Skin epidermis (tissue), 12 donors: ENCODE measurements at regions not wholly inside any gene's neighbourhood (a gene's known extent, or its start where the extent isn't known, plus 50 kb on each side); places are given as distances from the start of the nearest gene placed in this dataset.
"Not testable (repeated sequence)": the region's sequence is repeated elsewhere in the genome, so short reads cannot be mapped to it uniquely, and the experiment has no call there.

Experiments used
- H3K27ac ChIP-seq, 21 experiments: fragments of 200-600 bp; sonication (generic) in 11 of 21; one replicate each; pipeline ENCODE4 v1.5.0; 2020; ENCODE audit warnings: mild to moderate bottlenecking in 3 of 21, inconsistent platforms in 2 of 21, moderate library complexity in 2 of 21
- H3K4me3 ChIP-seq, 7 experiments: fragments of 200-600 bp; sonication (generic) in 2 of 7; one replicate each; pipeline ENCODE4 v1.5.0; 2020; ENCODE audit warnings: inconsistent platforms in 2 of 7, mild to moderate bottlenecking in 2 of 7, moderate library complexity in 1 of 7

DNA sequence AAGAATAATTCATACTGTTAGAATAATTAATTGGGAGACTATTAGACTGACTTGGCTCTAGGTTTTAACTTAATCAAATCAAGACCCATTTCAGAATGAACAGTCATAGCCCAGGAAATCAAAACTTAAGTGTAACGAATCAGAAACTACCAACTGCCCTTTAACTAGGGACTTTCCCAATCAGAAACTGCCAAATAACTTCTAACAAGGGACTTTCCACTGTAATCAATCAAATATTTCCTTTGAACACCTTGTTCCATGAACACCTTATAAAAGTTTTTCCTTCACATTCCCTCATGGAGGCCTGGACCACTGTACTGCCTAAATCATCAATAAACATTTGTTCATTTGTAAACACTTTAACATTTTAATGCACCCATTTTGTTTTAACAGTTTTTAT lies 1054.7 kb upstream of the TMPRSS15 start:
- no peak overlapping the region for H3K4me3 ChIP-seq
- no peak overlapping the region for H3K27ac ChIP-seq

GRCh38 chr21:19461481-19462205 lies 1058.1 kb upstream of the TMPRSS15 start:
- no peak overlapping the region for H3K4me3 ChIP-seq
- H3K27ac ChIP-seq: no peak overlapping the region

GRCh38 chr21:19463966-19464365 lies 1060.4 kb upstream of the TMPRSS15 start:
- Histone ChIP-seq H3K27ac (no peak overlapping the region), H3K4me3 (no peak overlapping the region)

GRCh38 chr21:19468991-19469715 lies 1065.6 kb upstream of the TMPRSS15 start:
- Histone ChIP-seq H3K27ac (no peak overlapping the region), H3K4me3 (no peak overlapping the region)

- Histone ChIP-seq H3K27ac (no peak overlapping the region), H3K4me3 (no peak overlapping the region)
Observed at GRCh38 chr21:19475525-19475924, 1071.9 kb upstream of the TMPRSS15 start.

- H3K4me3 ChIP-seq: no peak overlapping the region
- H3K27ac ChIP-seq: no peak overlapping the region
Observed at GRCh38 chr21:19489930-19490329, 1086.3 kb upstream of the TMPRSS15 start.

- Histone ChIP-seq H3K27ac (no peak overlapping the region), H3K4me3 (no peak overlapping the region)
Observed at GRCh38 chr21:19490481-19490880, 1086.9 kb upstream of the TMPRSS15 start.

DNA sequence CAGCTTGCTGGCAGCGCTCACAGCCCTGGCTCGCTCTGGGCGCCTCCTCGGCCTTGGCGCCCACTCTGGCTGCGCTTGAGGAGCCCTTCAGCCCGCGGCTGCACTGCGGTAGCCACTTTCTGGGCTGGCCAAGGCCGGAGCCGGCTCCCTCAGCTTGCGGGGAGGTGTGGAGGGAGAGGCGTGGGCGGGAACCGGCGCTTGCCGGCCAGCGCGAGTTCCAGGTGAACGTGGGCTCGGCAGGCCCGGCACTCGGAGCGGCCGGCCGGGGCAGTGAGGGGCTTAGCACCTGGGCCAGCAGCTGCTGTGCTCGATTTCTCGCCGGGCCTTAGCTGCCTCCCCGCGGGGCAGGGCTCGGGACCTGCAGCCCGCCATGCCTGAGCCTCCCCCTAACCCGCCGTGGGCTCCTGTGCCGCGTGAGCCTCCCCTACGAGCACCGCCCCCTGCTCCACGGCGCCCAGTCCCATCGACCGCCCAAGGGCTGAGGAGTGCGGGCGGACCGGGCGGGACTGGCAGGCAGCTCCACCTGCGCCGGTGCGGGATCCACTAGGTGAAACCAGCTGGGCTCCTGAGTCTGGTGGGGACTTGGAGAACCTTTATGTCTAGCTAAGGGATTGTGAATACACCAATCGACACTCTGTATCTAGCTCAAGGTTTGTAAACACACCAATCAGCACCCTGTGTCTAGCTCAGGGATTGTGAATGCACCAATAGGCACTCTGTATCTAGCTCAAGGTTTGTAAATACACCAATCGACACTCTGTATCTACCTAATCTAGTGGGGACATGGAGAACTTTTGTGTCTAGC lies 1090.1 kb upstream of the TMPRSS15 start:
- H3K4me3 ChIP-seq, H3K27ac ChIP-seq: not testable (repeated sequence)

DNA sequence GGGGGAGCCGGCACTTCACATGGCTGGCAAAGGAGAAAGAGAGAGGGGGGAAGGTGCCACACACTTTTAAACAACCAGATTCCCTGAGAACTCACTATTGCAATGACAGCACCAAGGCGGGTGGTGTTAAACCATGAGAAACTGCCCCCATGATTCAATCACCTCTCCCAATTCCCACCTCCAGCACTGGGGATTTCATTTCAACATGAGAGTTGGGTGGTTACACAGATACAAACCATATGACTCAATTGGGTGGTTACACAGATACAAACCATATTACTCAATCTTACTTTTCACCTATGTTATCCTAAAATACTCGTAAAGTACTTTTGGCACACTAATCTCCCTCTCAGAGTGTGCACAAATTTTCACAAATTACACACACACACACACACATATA lies 1097.5 kb upstream of the TMPRSS15 start:
- Histone ChIP-seq H3K4me3 (no peak overlapping the region), H3K27ac (no peak overlapping the region)

DNA sequence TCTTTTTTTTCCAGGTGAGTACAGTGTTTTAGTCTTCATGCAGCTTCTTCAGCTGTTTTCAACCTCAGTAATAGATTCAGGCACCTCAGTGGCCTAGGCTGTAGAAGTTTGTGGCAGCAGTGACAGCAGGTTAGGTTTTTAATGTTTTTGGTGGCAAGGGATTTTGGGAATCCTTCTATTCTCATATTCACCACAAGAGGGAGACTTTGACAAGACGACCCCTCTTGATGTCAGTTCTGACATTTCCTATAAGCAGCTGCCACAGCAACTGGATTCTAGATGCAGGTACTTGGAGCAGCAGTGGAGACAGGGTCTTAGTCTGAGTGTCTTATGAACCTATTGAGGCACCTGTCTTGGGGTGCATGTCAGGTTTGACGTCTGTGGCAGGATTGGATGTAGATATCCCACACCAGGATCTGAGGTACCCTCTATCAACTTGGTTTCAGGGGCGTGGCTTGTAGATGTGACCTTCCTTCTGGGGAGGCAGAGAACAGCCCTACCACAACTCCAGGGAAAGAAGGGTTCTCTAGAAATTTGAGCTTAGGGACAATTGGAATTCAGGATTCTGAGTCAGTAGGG lies 1104.2 kb upstream of the TMPRSS15 start:
- Histone ChIP-seq H3K27ac (no peak overlapping the region), H3K4me3 (no peak overlapping the region)

GRCh38 chr21:19508442-19508841 lies 1104.9 kb upstream of the TMPRSS15 start:
- no peak overlapping the region for H3K4me3 ChIP-seq

DNA sequence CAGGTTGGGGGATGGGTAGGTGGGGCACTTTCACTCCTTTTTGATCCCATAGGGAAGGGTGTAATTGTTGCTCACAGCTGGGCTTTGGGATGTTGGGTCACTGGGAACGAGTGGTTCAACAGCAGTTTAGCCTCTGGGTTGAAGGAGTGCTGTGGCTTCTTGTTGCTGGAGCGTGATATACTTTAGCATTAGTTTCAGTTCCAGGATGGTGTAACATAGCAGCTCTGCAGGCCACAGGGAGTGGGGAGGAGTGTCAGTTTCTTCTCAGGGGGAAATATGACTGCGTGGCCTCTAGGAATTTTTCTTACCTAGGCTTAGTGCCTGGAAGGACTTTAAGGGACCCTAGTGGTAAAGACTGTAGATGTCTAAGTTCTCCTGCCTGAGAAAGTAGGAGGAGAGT lies 1105.3 kb upstream of the TMPRSS15 start:
- Histone ChIP-seq H3K4me3 (no peak overlapping the region), H3K27ac (no peak overlapping the region)

More at GRCh38 chr21:19508442-19508841, 1104.9 kb upstream of the TMPRSS15 start:
- H3K27ac ChIP-seq: no peak overlapping the region

DNA sequence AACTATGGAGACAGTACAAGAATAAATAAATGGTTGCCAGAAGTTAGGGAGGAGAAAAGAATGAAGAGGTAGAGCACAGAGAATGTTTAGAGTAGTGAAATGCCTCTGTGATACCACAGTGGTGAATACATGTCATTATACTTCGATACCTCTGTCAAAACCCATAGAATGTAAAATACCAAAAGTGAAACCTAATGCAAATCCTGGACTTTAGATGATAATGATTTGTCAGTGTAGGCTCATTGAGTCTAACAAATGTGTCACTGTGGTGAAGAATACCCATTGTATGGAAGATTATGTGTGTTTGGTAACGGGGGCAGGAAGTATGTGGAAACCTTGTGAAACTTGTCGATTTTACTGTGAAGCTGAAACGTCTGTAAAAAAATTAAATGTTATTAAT lies 1106.5 kb upstream of the TMPRSS15 start:
- H3K27ac ChIP-seq: no peak overlapping the region
- no peak overlapping the region for H3K4me3 ChIP-seq

DNA sequence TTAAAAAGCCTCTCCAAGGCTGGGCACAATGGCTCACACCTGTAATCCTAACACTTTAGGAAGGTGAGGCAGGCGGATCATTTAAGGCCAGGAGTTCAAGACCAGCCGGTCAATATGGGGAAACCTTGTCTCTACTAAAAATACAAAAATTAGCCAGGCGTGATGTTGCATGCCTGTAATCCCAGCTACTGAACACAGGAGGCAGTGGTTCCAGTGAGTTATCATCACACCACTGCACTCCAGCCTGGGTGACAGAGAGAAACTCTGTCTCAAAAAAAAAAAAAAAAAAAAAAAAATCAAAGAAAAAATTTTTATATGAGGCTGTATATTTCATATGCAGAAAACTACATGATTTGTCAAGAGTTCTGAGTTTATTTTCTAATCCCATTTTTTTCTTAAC lies 1107.1 kb upstream of the TMPRSS15 start:
- Histone ChIP-seq H3K27ac (no peak overlapping the region), H3K4me3 (no peak overlapping the region)

DNA sequence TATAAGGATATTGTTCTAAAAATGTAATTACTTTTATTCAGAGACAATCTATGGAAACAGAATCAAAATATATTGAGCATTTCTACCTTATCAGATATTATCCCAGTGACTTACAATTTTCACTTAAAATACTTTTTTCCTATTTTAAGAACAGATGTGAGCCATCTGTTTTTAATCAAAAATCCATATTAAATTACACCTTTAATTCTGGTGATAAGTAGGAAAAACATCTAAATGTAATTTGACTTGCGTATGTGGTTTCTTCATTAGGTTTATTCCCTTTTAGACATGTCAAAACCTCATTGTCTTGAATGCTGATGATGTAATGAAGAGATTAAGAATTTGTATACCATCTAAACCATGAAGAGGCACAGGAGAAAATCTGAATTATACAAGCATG lies 1118.8 kb upstream of the TMPRSS15 start:
- no peak overlapping the region for H3K4me3 ChIP-seq
- H3K27ac ChIP-seq: no peak overlapping the region

GRCh38 chr21:19523061-19523460 lies 1119.5 kb upstream of the TMPRSS15 start:
- Histone ChIP-seq H3K27ac (no peak overlapping the region), H3K4me3 (no peak overlapping the region)

GRCh38 chr21:19523746-19524145 lies 1120.2 kb upstream of the TMPRSS15 start:
- Histone ChIP-seq H3K27ac (no peak overlapping the region), H3K4me3 (no peak overlapping the region)

- Histone ChIP-seq H3K27ac (no peak overlapping the region), H3K4me3 (no peak overlapping the region)
Observed at GRCh38 chr21:19529031-19529430, 1125.4 kb upstream of the TMPRSS15 start.

GRCh38 chr21:19535356-19535755 lies 1131.8 kb upstream of the TMPRSS15 start:
- Histone ChIP-seq H3K4me3 (no peak overlapping the region), H3K27ac (no peak overlapping the region)

DNA sequence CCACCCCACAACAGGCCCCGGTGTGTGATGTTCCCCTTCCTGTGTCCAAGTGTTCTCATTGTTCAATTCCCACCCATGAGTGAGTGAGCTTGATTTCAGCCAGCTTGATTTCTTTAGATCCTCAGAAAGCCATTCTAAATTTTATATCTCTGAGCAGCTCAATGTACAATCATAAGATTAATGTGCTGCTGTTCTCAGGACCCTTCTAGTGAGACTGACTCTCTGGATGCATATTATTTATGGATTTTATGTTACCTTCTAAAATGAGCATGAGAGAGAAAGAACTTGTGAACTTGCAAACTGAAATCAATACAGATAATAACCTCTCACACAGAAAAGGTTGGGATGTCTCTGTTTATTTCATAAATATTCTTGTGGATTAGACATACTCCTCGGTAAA lies 1133.5 kb upstream of the TMPRSS15 start:
- Histone ChIP-seq H3K4me3 (no peak overlapping the region), H3K27ac (no peak overlapping the region)
